Heart right ventricle (tissue), 16 donors: ENCODE measurements at regions not wholly inside any gene's neighbourhood (a gene's known extent, or its start where the extent isn't known, plus 50 kb on each side); places are given as distances from the start of the nearest gene placed in this dataset.
"Not testable (repeated sequence)": the region's sequence is repeated elsewhere in the genome, so short reads cannot be mapped to it uniquely, and the experiment has no call there.

Experiments
- ATAC-seq, 8 donors: fragments of 200-7000 bp; cut with Tn5 transposase; one replicate each; pipeline ENCODE4 v1.9.1; 2020; ENCODE audit warnings: mild to moderate bottlenecking in 8 of 8, moderate library complexity in 8 of 8, moderate number of reproducible peaks in 1 of 8
- DNase-seq, 2 donors: peaks; one replicate each; pipeline ENCODE4 v3.0.0-alpha.2; 2020
- H3K27ac ChIP-seq, 10 donors: fragments of 200-600 bp; sonication (generic) in 2 of 10; one replicate each; pipeline versions ENCODE4 v1.5.0 to v1.8.0; 2020 to 2022; ENCODE audit warnings: mild to moderate bottlenecking in 3 of 10
- H3K27me3 ChIP-seq, 7 donors: fragments of 200-600 bp; one replicate each; pipeline ENCODE4 v1.8.0; 2021 to 2022; ENCODE audit warnings: mild to moderate bottlenecking in 2 of 7
- H3K36me3 ChIP-seq, 9 donors: fragments of 200-600 bp; sonication (generic) in 1 of 9; one replicate each; pipeline versions ENCODE4 v1.5.0 to v1.8.0; 2020 to 2022; ENCODE audit warnings: mild to moderate bottlenecking in 2 of 9
- H3K4me1 ChIP-seq, 9 donors: fragments of 200-600 bp; sonication (generic) in 1 of 9; one replicate each; pipeline versions ENCODE4 v1.5.0 to v1.8.0; 2020 to 2022; ENCODE audit warnings: mild to moderate bottlenecking in 4 of 9
- H3K4me3 ChIP-seq, 10 donors: fragments of 200-600 bp; sonication (generic) in 2 of 10; one replicate each; pipeline versions ENCODE4 v1.5.0 to v1.8.0; 2020 to 2022; ENCODE audit warnings: mild to moderate bottlenecking in 7 of 10, moderate library complexity in 2 of 10
- H3K9me3 ChIP-seq, 11 donors: fragments of 200-600 bp in 10 of 11; sonication (generic) in 2 of 11; one replicate each; pipeline versions ENCODE4 v1.5.0 to v1.8.0; 2013 to 2022; ENCODE audit warnings: mild to moderate bottlenecking in 2 of 11, control low read depth in 1 of 11, moderate library complexity in 1 of 11
- CTCF ChIP-seq, 9 donors: fragments of 200-600 bp; sonication (generic) in 2 of 9; IDR thresholded peaks; one replicate each; pipeline versions ENCODE4 v1.5.0 to v1.8.0; 2021 to 2022; ENCODE audit warnings: antibody characterized with exemption in 9 of 9, mild to moderate bottlenecking in 5 of 9, moderate library complexity in 1 of 9
- WGBS, 2 donors: extraction: QIAGEN DNeasy Blood & Tissue Kit; methylation state at CpG; one replicate each; pipeline ENCODE4 v1.1.7; 2013; ENCODE audit warnings: inconsistent platforms in 1 of 2; 5-methylcytosine and 5-hydroxymethylcytosine counted together
- intact Hi-C, 10 donors: fragments of 100-400 bp; cut with DNase I; formaldehyde crosslinking; loops; one replicate each; pipeline versions ENCODE4 v1.11.1 to v1.14.2; 2022
- donor health status: Arrhythmogenic right ventricular cardiomyopathy.
- donor health status: ischemic (EF 13 %, LVEDD 7.1; RV severe dilation, severe dysfunction).
- donor health status: healthy with polysubstance abuse.
- donor health status: DM: no; HTN: yes; CAD: no.
- donor health status: DM: no; HTN: no; CAD: no.
- donor health status: ischemic (EF 25% LVEDD 6.9; RV normal size, moderate dysfunction).
- donor health status: ischemic (EF 25% LVEDD 5.7; RV mildly dilated, moderate dysfunction).
- donor health status: healthy.
- donor health status: DM: yes; HTN: yes; CAD: no.
- donor health status: Ischemic cardiomyopathy.
- donor health status: ischemic (EF 35%, LVEDD 5.7; RV mildly dilated, moderate dysfunction).
- donor health status: nonischemic (EF 11% LVEDD 7.7; RV severe dilation, severe dysfunction).
- donor health status: DM: yes; HTN: yes; CAD: no.
- donor health status: PGD.
- donor health status: ischemic (EF 29% LVEDD 5.4; RV normal size, mild dysfunction).
- donor health status: nonischemic (EF 23%, LVEDD 6.1; RV moderate dilation, normal function).

- no peaks in the 10 kb centered on the region for H3K27me3 ChIP-seq
- no peak overlapping the region for H3K27ac ChIP-seq
- intact Hi-C loops, result no loop called here
- no peaks in the 10 kb centered on the region for H3K4me1 ChIP-seq
- DNase-seq, result no peak
- ATAC-seq, result no peak
- no peaks in the 10 kb centered on the region for H3K9me3 ChIP-seq
- H3K4me3 ChIP-seq, result no peak overlapping the region
- H3K36me3 ChIP-seq, result no peaks in the 10 kb centered on the region
- no peak for TF ChIP-seq CTCF (IDR thresholded peaks at IDR 0.05)
Observed at GRCh38 chr3:86887876-86888275, 103.1 kb downstream of the VGLL3 start.

- Histone ChIP-seq H3K27ac (no peak overlapping the region), H3K36me3 (no peaks in the 10 kb centered on the region), H3K4me3 (no peak overlapping the region), H3K27me3 (no peaks in the 10 kb centered on the region), H3K4me1 (no peaks in the 10 kb centered on the region), H3K9me3 (peaks cover 0 to 6% (median 0%) of the 10 kb centered on the region in 11 donors)
- no peak for TF ChIP-seq CTCF (IDR thresholded peaks at IDR 0.05)
- WGBS, 2 donors, result 89 to 95% methylated on average over 6 of the region's 6 CpGs
- ATAC-seq (no peak), DNase-seq (no peak)
- intact Hi-C loops, result no loop called here
Observed at GRCh38 chr3:86880066-86880465, 110.9 kb downstream of the VGLL3 start.

- H3K27ac ChIP-seq, intact Hi-C loops, H3K27me3 ChIP-seq, H3K4me3 ChIP-seq, DNase-seq, H3K36me3 ChIP-seq, ATAC-seq, H3K4me1 ChIP-seq: not testable (repeated sequence)
- peaks cover 0 to 26% (median 0%) of the 10 kb centered on the region in 11 donors for H3K9me3 ChIP-seq
- WGBS, 2 donors, result 68 to 75% methylated on average over 5 of the region's 5 CpGs
Observed at GRCh38 chr3:86876504-86877181, 114.3 kb downstream of the VGLL3 start.

- H3K27ac ChIP-seq, intact Hi-C loops, H3K27me3 ChIP-seq, H3K36me3 ChIP-seq, ATAC-seq, H3K4me3 ChIP-seq, DNase-seq, H3K4me1 ChIP-seq: not testable (repeated sequence)
- H3K9me3 ChIP-seq, result peaks cover 0 to 30% (median 0%) of the 10 kb centered on the region in 11 donors
- WGBS, 2 donors, result 78 to 83% methylated on average over 1 of the region's 1 CpG
Observed at GRCh38 chr3:86874790-86875189, 116.2 kb downstream of the VGLL3 start.

GRCh38 chr3:86869566-86869965, 121.4 kb downstream of the VGLL3 start:
- peaks cover 0 to 31% (median 0%) of the 10 kb centered on the region in 11 donors for H3K9me3 ChIP-seq
- H3K4me1 ChIP-seq, result no peaks in the 10 kb centered on the region
- TF ChIP-seq CTCF (IDR thresholded peaks at IDR 0.05), result no peak
- no peaks in the 10 kb centered on the region for H3K27me3 ChIP-seq
- WGBS, 2 donors, result 64 to 70% methylated on average over 4 of the region's 4 CpGs
- ATAC-seq, result no peak
- no peak for DNase-seq
- no peak overlapping the region for H3K4me3 ChIP-seq
- no peaks in the 10 kb centered on the region for H3K36me3 ChIP-seq
- H3K27ac ChIP-seq, result no peak overlapping the region
- intact Hi-C loops, result no loop called here
